HEK293 (cell line): ENCODE measurements at regions not wholly inside any gene's neighbourhood (a gene's known extent, or its start where the extent isn't known, plus 50 kb on each side); places are given as distances from the start of the nearest gene placed in this dataset.
"Not testable (repeated sequence)": the region's sequence is repeated elsewhere in the genome, so short reads cannot be mapped to it uniquely, and the experiment has no call there.

Experiments used
- CTCF ChIA-PET: fragments of 350-600 bp; formaldehyde crosslinking; extraction: SDS; loops from one replicate; lab custom pipeline; 2021; ENCODE audit warnings: antibody characterized with exemption; lab: Yijun Ruan, JAX
- POLR2A ChIA-PET: fragments of 300-600 bp; formaldehyde crosslinking; extraction: SDS; loops from one replicate; lab custom pipeline; 2020; ENCODE audit warnings: antibody characterized with exemption, inconsistent platforms; lab: Yijun Ruan, JAX
- H3K27ac ChIP-seq: fragments of 200-500 bp; sonication (Bioruptor generic); 2 replicates; pipeline ENCODE4 v1.5.1; 2014; ENCODE audit warnings: low read depth, low read length, control low read depth, inconsistent platforms; ENCODE audit errors: extremely low read depth
- H3K36me3 ChIP-seq, 2 experiments: fragments of 200-500 bp in 1 of 2; sonication (Bioruptor generic) in 1 of 2; 1 replicate in 1 of 2; 2 replicates in 1 of 2; pipeline ENCODE4 v1.5.1; 2014 to 2017; ENCODE audit warnings: inconsistent platforms in 2 of 2, low read length in 2 of 2; ENCODE audit not compliant: control insufficient read depth in 2 of 2, insufficient read depth in 1 of 2
- H3K4me1 ChIP-seq: fragments of 200-500 bp; sonication (Bioruptor generic); 2 replicates; pipeline ENCODE4 v1.5.1; 2014; ENCODE audit warnings: mild to moderate bottlenecking, low read length, inconsistent platforms; ENCODE audit not compliant: control insufficient read depth, insufficient read depth
- H3K4me3 ChIP-seq: 2 replicates; pipeline ENCODE4 v1.5.1; 2011; ENCODE audit warnings: low read depth, mild to moderate bottlenecking, control low read depth, low read length, moderate library complexity
- H3K9me3 ChIP-seq: fragments of 200-500 bp; sonication (Bioruptor generic); 2 replicates; pipeline ENCODE4 v1.5.1; 2014; ENCODE audit warnings: low read depth, low read length, inconsistent platforms; ENCODE audit not compliant: control insufficient read depth, insufficient read depth
- EGR2 ChIP-seq: fragments of 450-650 bp; formaldehyde crosslinking; IDR thresholded peaks from 2 replicates; pipeline ENCODE4 v1.5.1; 2016; ENCODE audit warnings: low read depth, missing biosample characterization, missing genetic modification characterization
- FEZF1 ChIP-seq: fragments of 450-650 bp; formaldehyde crosslinking; IDR thresholded peaks from 2 replicates; pipeline ENCODE4 v1.5.1; 2016; ENCODE audit warnings: missing biosample characterization, missing genetic modification characterization
- GLIS1 ChIP-seq: fragments of 450-650 bp; formaldehyde crosslinking; IDR thresholded peaks from 2 replicates; pipeline ENCODE4 v1.5.1; 2016; ENCODE audit warnings: missing biosample characterization, missing genetic modification characterization
- KLF7 ChIP-seq: fragments of 450-650 bp; formaldehyde crosslinking; IDR thresholded peaks from 2 replicates; pipeline ENCODE4 v1.5.1; 2016; ENCODE audit warnings: missing biosample characterization, missing genetic modification characterization, borderline replicate concordance
- SALL2 ChIP-seq: fragments of 450-650 bp; formaldehyde crosslinking; IDR thresholded peaks from 2 replicates; pipeline ENCODE4 v1.5.0; 2017; ENCODE audit warnings: missing biosample characterization, mild to moderate bottlenecking, missing genetic modification characterization, borderline replicate concordance
- SCRT1 ChIP-seq: fragments of 450-650 bp; formaldehyde crosslinking; IDR thresholded peaks from 2 replicates; pipeline ENCODE4 v1.5.1; 2016; ENCODE audit warnings: missing biosample characterization, missing genetic modification characterization, borderline replicate concordance
- SP3 ChIP-seq: fragments of 450-650 bp; formaldehyde crosslinking; IDR thresholded peaks from 2 replicates; pipeline ENCODE4 v1.5.1; 2016; ENCODE audit warnings: missing biosample characterization, missing genetic modification characterization
- ZBTB1 ChIP-seq: fragments of 450-650 bp; formaldehyde crosslinking; IDR thresholded peaks from 2 replicates; pipeline ENCODE4 v1.5.1; 2016; ENCODE audit warnings: missing biosample characterization, missing genetic modification characterization
- ZBTB26 ChIP-seq: fragments of 450-650 bp; formaldehyde crosslinking; optimal IDR thresholded peaks from 2 replicates; pipeline ENCODE3; 2016; ENCODE audit warnings: missing biosample characterization, mild to moderate bottlenecking, missing genetic modification characterization
- ZBTB8A ChIP-seq: fragments of 450-650 bp; formaldehyde crosslinking; IDR thresholded peaks from 2 replicates; pipeline ENCODE4 v1.5.1; 2016; ENCODE audit warnings: missing biosample characterization, missing genetic modification characterization
- ZFP41 ChIP-seq: fragments of 450-650 bp; formaldehyde crosslinking; IDR thresholded peaks from 2 replicates; pipeline ENCODE4 v1.5.1; 2016; ENCODE audit warnings: missing biosample characterization, missing genetic modification characterization, borderline replicate concordance
- ZFP69B ChIP-seq: fragments of 450-650 bp; formaldehyde crosslinking; IDR thresholded peaks from 2 replicates; pipeline ENCODE4 v1.5.1; 2016; ENCODE audit warnings: missing biosample characterization, missing genetic modification characterization
- ZNF133 ChIP-seq: fragments of 450-650 bp; formaldehyde crosslinking; IDR thresholded peaks from 2 replicates; pipeline ENCODE4 v1.5.1; 2016; ENCODE audit warnings: missing biosample characterization, missing genetic modification characterization
- ZNF266 ChIP-seq: fragments of 450-650 bp; formaldehyde crosslinking; IDR thresholded peaks from 2 replicates; pipeline ENCODE4 v1.5.1; 2016; ENCODE audit warnings: missing biosample characterization, missing genetic modification characterization, low read depth
- ZNF302 ChIP-seq: fragments of 450-650 bp; formaldehyde crosslinking; IDR thresholded peaks from 2 replicates; pipeline ENCODE4 v1.5.1; 2016; ENCODE audit warnings: missing biosample characterization, missing genetic modification characterization, low read depth
- ZNF449 ChIP-seq: fragments of 450-650 bp; formaldehyde crosslinking; IDR thresholded peaks from 2 replicates; pipeline ENCODE4 v1.5.1; 2017; ENCODE audit warnings: missing biosample characterization, mild to moderate bottlenecking, missing genetic modification characterization, moderate library complexity
- ZNF510 ChIP-seq: fragments of 450-650 bp; formaldehyde crosslinking; IDR thresholded peaks from 2 replicates; pipeline ENCODE4 v1.5.1; 2018; ENCODE audit warnings: mild to moderate bottlenecking, missing genetic modification characterization, missing biosample characterization; ENCODE audit not compliant: insufficient replicate concordance
- ZNF513 ChIP-seq: fragments of 450-650 bp; IDR thresholded peaks from 2 replicates; pipeline ENCODE4 v1.5.1; 2018; ENCODE audit warnings: missing biosample characterization, missing genetic modification characterization
- ZNF555 ChIP-seq: fragments of 450-650 bp; formaldehyde crosslinking; conservative IDR thresholded peaks from 2 replicates; pipeline ENCODE4 v1.5.1; 2017; ENCODE audit warnings: missing biosample characterization, mild to moderate bottlenecking, missing genetic modification characterization, inconsistent platforms
- ZNF558 ChIP-seq: fragments of 450-650 bp; formaldehyde crosslinking; IDR thresholded peaks from 2 replicates; pipeline ENCODE4 v1.5.1; 2016; ENCODE audit warnings: missing biosample characterization, missing genetic modification characterization
- ZNF561 ChIP-seq: fragments of 450-650 bp; IDR thresholded peaks from 2 replicates; pipeline ENCODE4 v1.5.1; 2018; ENCODE audit warnings: missing biosample characterization, missing genetic modification characterization, borderline replicate concordance
- ZNF707 ChIP-seq: fragments of 450-650 bp; formaldehyde crosslinking; IDR thresholded peaks from 2 replicates; pipeline ENCODE4 v1.5.1; 2016; ENCODE audit warnings: missing biosample characterization, missing genetic modification characterization
- ZSCAN16 ChIP-seq: fragments of 450-650 bp; formaldehyde crosslinking; IDR thresholded peaks from 2 replicates; pipeline ENCODE4 v1.5.1; 2016; ENCODE audit warnings: missing biosample characterization, missing genetic modification characterization
- ZSCAN18 ChIP-seq: fragments of 450-650 bp; formaldehyde crosslinking; IDR thresholded peaks from 2 replicates; pipeline ENCODE4 v1.5.1; 2016; ENCODE audit warnings: missing biosample characterization, missing genetic modification characterization
- ZSCAN5A ChIP-seq: fragments of 450-650 bp; formaldehyde crosslinking; IDR thresholded peaks from 2 replicates; pipeline ENCODE4 v1.5.1; 2016; ENCODE audit warnings: missing biosample characterization, missing genetic modification characterization

- H3K36me3 ChIP-seq = no peaks in the 10 kb centered on the region
- no peaks in the 10 kb centered on the region for H3K9me3 ChIP-seq
- peaks cover 8% of the 10 kb centered on the region; the same call in 1 of the 2 replicates for H3K4me1 ChIP-seq
- H3K27ac ChIP-seq = no peak overlapping the region
- TF ChIP-seq ZNF133 (tag by site-specific recombination) (no peak), ZNF707 (tag by site-specific recombination) (no peak), ZNF513 (0 out of 2 replicates have a peak, but pooled peaks have one; percentile 6), SALL2 (tag by site-specific recombination) (no peak), GLIS1 (no peak), FEZF1 (peak; percentile 24; the same call in 1 of the 2 replicates), SP3 (no peak), KLF7 (tag by site-specific recombination) (0 out of 2 replicates have a peak, but pooled peaks have one; percentile 7), ZNF555 (tag by site-specific recombination) (0 out of 2 replicates have a peak, but pooled peaks have one; percentile 5), ZNF266 (tag by site-specific recombination) (no peak), ZBTB8A (tag by site-specific recombination) (no peak), SCRT1 (tag by site-specific recombination) (no peak)
- no peak overlapping the region for H3K4me3 ChIP-seq
- ChIA-PET POLR2A (no interaction called here), CTCF (interaction anchor here (0.8 to 1.5 kb wide), 3 partner anchors 18 to 343 kb away, joined by 3 to 5 read pairs (median 4); no protein-coding TSS in a partner anchor)
Measured at GRCh38 chr5:34555699-34556508, 100.2 kb upstream of the RAI14 start.

- no peak for TF ChIP-seq ZSCAN5A (tag by site-specific recombination)
- no peak for TF ChIP-seq ZSCAN16 (tag by site-specific recombination)
- no peak for TF ChIP-seq EGR2 (tag by site-specific recombination)
- TF ChIP-seq ZSCAN18 (tag by site-specific recombination) = no peak
- no peak for TF ChIP-seq ZNF561 (tag by site-specific recombination)
- TF ChIP-seq ZNF449 = no peak
- no peak for TF ChIP-seq ZBTB26 (tag by site-specific recombination)
- TF ChIP-seq ZFP69B (tag by site-specific recombination) = no peak
- no peak for TF ChIP-seq ZBTB1
- TF ChIP-seq ZNF558 (tag by site-specific recombination) = no peak
- no peak for TF ChIP-seq ZNF302 (tag by site-specific recombination)
- no peak for TF ChIP-seq ZFP41 (tag by site-specific recombination)
- no peak for TF ChIP-seq ZNF510
- no peak for TF ChIP-seq ZNF266 (tag by site-specific recombination)
- POLR2A ChIA-PET = interaction anchor here (1.1 kb wide), 1 partner anchor 40 kb away, joined by 3 read pairs; no protein-coding TSS in a partner anchor
- H3K4me3 ChIP-seq = no peak overlapping the region
- no peaks in the 10 kb centered on the region for H3K9me3 ChIP-seq
- peaks cover 8% of the 10 kb centered on the region; the same call in 1 of the 2 replicates for H3K4me1 ChIP-seq
- no peak overlapping the region for H3K27ac ChIP-seq
- no peaks in the 10 kb centered on the region for H3K36me3 ChIP-seq
- CTCF ChIA-PET = interaction anchor here (0.8 to 1.5 kb wide), 3 partner anchors 19 to 343 kb away, joined by 3 to 5 read pairs (median 4); no protein-coding TSS in a partner anchor
Measured at GRCh38 chr5:34556509-34556782, 99.7 kb upstream of the RAI14 start.

- H3K4me1 ChIP-seq, POLR2A ChIA-PET, H3K27ac ChIP-seq, CTCF ChIA-PET, H3K4me3 ChIP-seq, H3K36me3 ChIP-seq, H3K9me3 ChIP-seq: not testable (repeated sequence)
Measured at GRCh38 chr5:34561581-34561980, 94.5 kb upstream of the RAI14 start.
